Gastrocnemius medialis (tissue), 4 donors: ENCODE measurements at regions not wholly inside any gene's neighbourhood (a gene's known extent, or its start where the extent isn't known, plus 50 kb on each side); places are given as distances from the start of the nearest gene placed in this dataset.
A peak's percentile ranks its signal among the peaks of the same experiment; 100 is the strongest.

Experiments used
- POLR2A ChIP-seq, 2 donors: fragments of 450-650 bp; IDR thresholded peaks; one replicate each; pipeline ENCODE4 v1.6.1; 2017; ENCODE audit warnings: antibody characterized with exemption in 2 of 2, mild to moderate bottlenecking in 2 of 2, moderate library complexity in 2 of 2
- TF ChIP-seq, protein P1 (sequence below), 5 experiments: fragments of 450-650 bp in 3 of 5; fragments of 200-600 bp in 2 of 5; sonication (generic) in 2 of 5; IDR thresholded peaks in 4 of 5; conservative IDR thresholded peaks in 1 of 5; 1 replicate in 4 of 5; 2 replicates in 1 of 5; pipeline ENCODE4 v1.5.1; 2016 to 2019; ENCODE audit warnings: antibody characterized with exemption in 5 of 5, mild to moderate bottlenecking in 3 of 5, moderate library complexity in 3 of 5

DNA sequence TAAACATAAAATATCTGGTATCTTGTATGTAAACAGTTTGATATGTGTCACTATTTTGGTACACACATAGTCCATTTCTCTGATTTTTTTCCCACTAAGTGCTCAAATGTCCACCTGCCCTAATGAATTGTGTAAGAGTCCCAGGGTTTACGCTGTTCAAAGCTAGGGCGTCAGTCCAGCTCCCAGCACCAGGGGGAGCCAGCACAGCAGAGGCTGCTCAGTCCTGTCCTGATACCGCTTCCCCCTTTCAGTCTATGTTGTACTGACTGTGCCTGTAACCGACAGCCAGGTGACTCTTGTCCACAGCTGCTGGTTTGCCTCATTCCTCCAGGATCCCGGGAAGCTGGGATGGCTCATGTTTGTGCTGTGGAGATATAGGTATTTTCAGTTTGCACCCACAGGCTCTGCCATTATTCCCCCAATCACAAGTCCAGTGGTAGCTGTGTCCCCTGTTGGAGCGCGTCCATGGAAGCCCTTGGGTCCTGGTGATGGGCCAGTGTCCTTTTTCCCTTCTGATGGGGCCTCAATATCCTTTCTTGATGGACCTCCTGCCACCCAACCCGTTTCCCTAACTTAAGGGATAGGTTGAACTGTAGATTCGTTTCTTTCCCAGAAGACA lies 242.0 kb downstream of the NEDD1 start:
- TF ChIP-seq, protein P1, sequence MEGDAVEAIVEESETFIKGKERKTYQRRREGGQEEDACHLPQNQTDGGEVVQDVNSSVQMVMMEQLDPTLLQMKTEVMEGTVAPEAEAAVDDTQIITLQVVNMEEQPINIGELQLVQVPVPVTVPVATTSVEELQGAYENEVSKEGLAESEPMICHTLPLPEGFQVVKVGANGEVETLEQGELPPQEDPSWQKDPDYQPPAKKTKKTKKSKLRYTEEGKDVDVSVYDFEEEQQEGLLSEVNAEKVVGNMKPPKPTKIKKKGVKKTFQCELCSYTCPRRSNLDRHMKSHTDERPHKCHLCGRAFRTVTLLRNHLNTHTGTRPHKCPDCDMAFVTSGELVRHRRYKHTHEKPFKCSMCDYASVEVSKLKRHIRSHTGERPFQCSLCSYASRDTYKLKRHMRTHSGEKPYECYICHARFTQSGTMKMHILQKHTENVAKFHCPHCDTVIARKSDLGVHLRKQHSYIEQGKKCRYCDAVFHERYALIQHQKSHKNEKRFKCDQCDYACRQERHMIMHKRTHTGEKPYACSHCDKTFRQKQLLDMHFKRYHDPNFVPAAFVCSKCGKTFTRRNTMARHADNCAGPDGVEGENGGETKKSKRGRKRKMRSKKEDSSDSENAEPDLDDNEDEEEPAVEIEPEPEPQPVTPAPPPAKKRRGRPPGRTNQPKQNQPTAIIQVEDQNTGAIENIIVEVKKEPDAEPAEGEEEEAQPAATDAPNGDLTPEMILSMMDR (IDR thresholded peaks at IDR 0.05 in 4 of 5, conservative IDR thresholded peaks at IDR 0.05 in 1 of 5) = peak in 4 of 5 experiments; percentile 5 to 39 (median 20)
- no peak for TF ChIP-seq POLR2A (IDR thresholded peaks at IDR 0.05)
